Endothelial cell of umbilical vein (primary cell): ENCODE measurements at regions not wholly inside any gene's neighbourhood (a gene's known extent, or its start where the extent isn't known, plus 50 kb on each side); places are given as distances from the start of the nearest gene placed in this dataset.

Source experiments
- BruUV-seq: library from RNA; stranded (reverse); fragments of 400-500 nt; replicated peaks from 2 replicates; lab custom pipeline; 2021; lab: Mats Ljungman, UMichigan
- CTCF ChIA-PET: fragments of 300-600, 350-600 bp; sonication (Branson Sonifier 250); formaldehyde crosslinking; loops from one replicate; lab custom pipeline; 2021; ENCODE audit warnings: antibody characterized with exemption, inconsistent platforms; lab: Charles Lee
- POLR2A ChIA-PET: fragments of 300-600, 350-600 bp; sonication (Branson Sonifier 250); formaldehyde crosslinking; loops from one replicate; lab custom pipeline; 2021; ENCODE audit warnings: antibody characterized with exemption, inconsistent platforms; lab: Charles Lee
- DNase-seq: peaks from one replicate; pipeline ENCODE4 v3.0.0-alpha.2; 2011; ENCODE audit warnings: low read depth, low spot score
- FAIRE-seq: peaks from 2 replicates; lab custom pipeline; 2011; peaks lifted over from hg19 to GRCh38; lab: Jason Lieb, UNC
- H2AFZ ChIP-seq: 2 replicates; pipeline ENCODE4 v1.6.0; 2012; ENCODE audit warnings: low read depth, low read length, control low read depth, inconsistent platforms
- H3K27ac ChIP-seq: 2 replicates; pipeline ENCODE4 v1.5.1; 2011; ENCODE audit warnings: low read depth, mild to moderate bottlenecking, control low read depth, low read length, moderate library complexity; ENCODE audit not compliant: insufficient read depth
- H3K27me3 ChIP-seq, 2 experiments: 2 replicates each; pipeline versions ENCODE4 v1.6.0 to v1.6.1; 2011; ENCODE audit warnings: low read length in 2 of 2, mixed read lengths in 1 of 2; ENCODE audit not compliant: control insufficient read depth in 2 of 2, insufficient read depth in 2 of 2
- H3K36me3 ChIP-seq, 2 experiments: 2 replicates in 1 of 2; 3 replicates in 1 of 2; pipeline ENCODE4 v1.5.1; 2011; ENCODE audit warnings: low read length in 2 of 2, mild to moderate bottlenecking in 1 of 2, moderate library complexity in 1 of 2; ENCODE audit not compliant: control insufficient read depth in 2 of 2, insufficient read depth in 2 of 2; ENCODE audit errors: extremely low read depth in 1 of 2
- H3K4me1 ChIP-seq: 3 replicates; pipeline ENCODE4 v1.5.1; 2011; ENCODE audit warnings: mild to moderate bottlenecking, low read length; ENCODE audit not compliant: control insufficient read depth, insufficient read depth; ENCODE audit errors: extremely low read depth
- H3K4me2 ChIP-seq: 2 replicates; pipeline ENCODE4 v1.6.1; 2011; ENCODE audit warnings: low read length, control low read depth, mixed read lengths; ENCODE audit not compliant: insufficient read depth
- H3K4me3 ChIP-seq, 3 experiments: fragments of 200-600 bp in 1 of 3; sonication (generic), shearing (Covaris generic) in 1 of 3; replicated peaks in 1 of 3; 2 replicates each; pipeline ENCODE4 v1.5.1; 2011 to 2016; ENCODE audit warnings: control low read depth in 3 of 3, low read length in 3 of 3, mild to moderate bottlenecking in 2 of 3, inconsistent platforms in 1 of 3, low read depth in 1 of 3, moderate library complexity in 1 of 3; ENCODE audit not compliant: insufficient read depth in 1 of 3
- H3K79me2 ChIP-seq: 2 replicates; pipeline ENCODE4 v1.6.0; 2012; ENCODE audit warnings: low read length, inconsistent platforms; ENCODE audit not compliant: control insufficient read depth, insufficient read depth
- H3K9ac ChIP-seq: replicated peaks from 2 replicates; pipeline ENCODE3; 2011; ENCODE audit warnings: low read length, control low read depth; ENCODE audit not compliant: insufficient read depth; ENCODE audit errors: extremely low read depth
- H3K9me1 ChIP-seq: replicated peaks from 3 replicates; pipeline ENCODE4 v1.6.0; 2011; ENCODE audit warnings: mild to moderate bottlenecking, low read length; ENCODE audit not compliant: control insufficient read depth, insufficient read depth; ENCODE audit errors: extremely low read depth
- H3K9me3 ChIP-seq: replicated peaks from 2 replicates; pipeline ENCODE4 v1.5.1; 2012; ENCODE audit warnings: low read length, inconsistent platforms; ENCODE audit not compliant: control insufficient read depth, insufficient read depth
- H4K20me1 ChIP-seq: replicated peaks from 2 replicates; pipeline ENCODE3; 2011; ENCODE audit warnings: mild to moderate bottlenecking, low read length; ENCODE audit not compliant: control insufficient read depth, insufficient read depth; ENCODE audit errors: extremely low read depth
- CTCF ChIP-seq, 2 donors: IDR thresholded peaks; 1 replicate in 1 of 2; 2 replicates in 1 of 2; pipeline ENCODE4 v1.5.1; 2011; ENCODE audit warnings: low read length in 2 of 2, mild to moderate bottlenecking in 2 of 2, moderate library complexity in 2 of 2, control low read depth in 1 of 2, inconsistent platforms in 1 of 2, low read depth in 1 of 2; ENCODE audit not compliant: insufficient read depth in 1 of 2; ENCODE audit errors: extremely low read depth in 1 of 2
- EZH2 ChIP-seq: IDR thresholded peaks from 2 replicates; pipeline ENCODE4 v1.6.1; 2012; ENCODE audit warnings: borderline replicate concordance, low read depth, mild to moderate bottlenecking, moderate library complexity, low read length, inconsistent platforms; ENCODE audit not compliant: severe bottlenecking
- FOS ChIP-seq: IDR thresholded peaks from 2 replicates; pipeline ENCODE4 v1.6.1; 2011; ENCODE audit warnings: mild to moderate bottlenecking, low read length, moderate library complexity, borderline replicate concordance; ENCODE audit not compliant: insufficient read depth
- GATA2 ChIP-seq: IDR thresholded peaks from 2 replicates; pipeline ENCODE4 v1.7.0; 2011; ENCODE audit warnings: low read depth, mild to moderate bottlenecking, moderate library complexity, mixed read lengths, low read length; ENCODE audit not compliant: insufficient read length, insufficient read depth
- JUN ChIP-seq: IDR thresholded peaks from 2 replicates; pipeline ENCODE4 v1.6.1; 2011; ENCODE audit warnings: borderline replicate concordance, low read depth; ENCODE audit not compliant: insufficient read length, insufficient read depth
- MAX ChIP-seq: IDR thresholded peaks from 2 replicates; pipeline ENCODE4 v1.6.1; 2011; ENCODE audit not compliant: insufficient read depth, insufficient read length
- MYC ChIP-seq: IDR thresholded peaks from one replicate; pipeline ENCODE4 v1.6.1; 2011; ENCODE audit warnings: mild to moderate bottlenecking, low read depth, low read length
- POLR2A ChIP-seq: IDR thresholded peaks from 2 replicates; pipeline ENCODE4 v1.6.1; 2012; ENCODE audit warnings: low read depth, mild to moderate bottlenecking, control low read depth, low read length
- POLR2AphosphoS5 ChIP-seq: IDR thresholded peaks from 2 replicates; pipeline ENCODE4 v1.6.1; 2012; ENCODE audit warnings: low read depth, mild to moderate bottlenecking, control low read depth, low read length, moderate library complexity; ENCODE audit not compliant: insufficient read depth
- dilution Hi-C: fragments of 300-500 bp; cut with MboI; formaldehyde crosslinking; loops from one replicate; pipeline ENCODE4 v1.15.0; 2019; ENCODE audit warnings: low sequenced_read_pairs; ENCODE audit not compliant: extremely low pct_ligation_motif_present
- intact Hi-C: fragments of 100-400 bp; cut with micrococcal nuclease; formaldehyde crosslinking; loops from one replicate; pipeline ENCODE4 v1.10.0; 2022

- Histone ChIP-seq H3K9ac (no peak overlapping the region), H3K9me1 (no peaks in the 10 kb centered on the region), H3K4me3 (no peak overlapping the region), H3K4me2 (no peak overlapping the region), H3K79me2 (no peaks in the 10 kb centered on the region), H3K36me3 (no peaks in the 10 kb centered on the region), H3K27ac (no peak overlapping the region), H2AFZ (no peak overlapping the region), H3K4me1 (peaks cover 30% of the 10 kb centered on the region), H4K20me1 (no peaks in the 10 kb centered on the region), H3K9me3 (no peaks in the 10 kb centered on the region), H3K27me3 (no peaks in the 10 kb centered on the region)
- intact Hi-C loops (no loop called here), dilution Hi-C loops (no loop called here)
- ChIA-PET POLR2A (no interaction called here), CTCF (interaction anchor here (1.2 to 1.3 kb wide), 2 partner anchors 10 to 25 kb away, joined by 3 read pairs; no protein-coding TSS in a partner anchor)
- DNase-seq, result no peak
- BruUV-seq, result no TSS peak
- FAIRE-seq, result no peak
- TF ChIP-seq EZH2 (no peak), POLR2AphosphoS5 (no peak), GATA2 (no peak)
These were observed 130.1 kb upstream of the NEDD9 start for GRCh38 chr6:11362564-11362963.

- FAIRE-seq, result no peak
- POLR2A ChIA-PET, result no interaction called here
- BruUV-seq, result no TSS peak
- Histone ChIP-seq H3K4me3 (no peak overlapping the region), H3K27me3 (no peaks in the 10 kb centered on the region), H3K9me1 (no peaks in the 10 kb centered on the region), H3K36me3 (no peaks in the 10 kb centered on the region), H3K9me3 (no peaks in the 10 kb centered on the region), H3K9ac (no peak overlapping the region), H3K4me1 (peaks cover 18% of the 10 kb centered on the region), H3K79me2 (no peaks in the 10 kb centered on the region), H4K20me1 (no peaks in the 10 kb centered on the region), H3K4me2 (no peak overlapping the region), H3K27ac (no peak overlapping the region), H2AFZ (no peak overlapping the region)
- dilution Hi-C loops (no loop called here), intact Hi-C loops (no loop called here)
- DNase-seq, result no peak
- TF ChIP-seq FOS, result no peak
- no peak for TF ChIP-seq POLR2A
- no peak for TF ChIP-seq MYC
- no peak for TF ChIP-seq GATA2
- no peak for TF ChIP-seq MAX
- TF ChIP-seq POLR2AphosphoS5, result no peak
- TF ChIP-seq EZH2, result no peak
- no peak for TF ChIP-seq JUN
- TF ChIP-seq CTCF (IDR thresholded peaks at IDR 0.05; ENCODE audit: extremely low read depth in 1 of 2, insufficient read depth in 1 of 2, low read depth in 1 of 2, low read length in 2 of 2), result no peak
- CTCF ChIA-PET, result no interaction called here
These were observed 126.7 kb upstream of the NEDD9 start for GRCh38 chr6:11358904-11359830.
